IMR-90 (cell line): ENCODE measurements at regions not wholly inside any gene's neighbourhood (a gene's known extent, or its start where the extent isn't known, plus 50 kb on each side); places are given as distances from the start of the nearest gene placed in this dataset.

Experiments
- ATAC-seq: fragments of 200-7000 bp; cut with Tn5 transposase; 2 replicates; pipeline ENCODE4 v1.9.1; 2020; ENCODE audit warnings: low read depth, mild to moderate bottlenecking, moderate library complexity
- BruUV-seq: library from RNA; stranded (reverse); fragments of 400-500 nt; replicated peaks from 2 replicates; lab custom pipeline; 2021; lab: Mats Ljungman, UMichigan
- CTCF ChIA-PET: fragments of 300-600 bp; formaldehyde crosslinking; extraction: SDS; loops from one replicate; lab custom pipeline; 2021; ENCODE audit warnings: antibody characterized with exemption; lab: Yijun Ruan, JAX
- POLR2A ChIA-PET: fragments of 300-600 bp; sonication (Branson Sonifier 250); formaldehyde crosslinking; loops from one replicate; lab custom pipeline; 2022; ENCODE audit warnings: antibody characterized with exemption; ENCODE audit not compliant: unreplicated experiment; lab: Charles Lee
- DNase-seq: peaks from one replicate; pipeline ENCODE4 v3.0.0; 2013
- H2AFZ ChIP-seq: replicated peaks from 2 replicates; pipeline ENCODE3; 2013; ENCODE audit warnings: low read length, mild to moderate bottlenecking; ENCODE audit not compliant: poor library complexity
- H2AK5ac ChIP-seq: 2 replicates; pipeline ENCODE4 v1.6.1; 2013; ENCODE audit warnings: low read depth, low read length, inconsistent platforms
- H2AK9ac ChIP-seq: replicated peaks from 2 replicates; pipeline ENCODE3; 2013; ENCODE audit warnings: mild to moderate bottlenecking, low read depth, low read length, moderate library complexity; ENCODE audit not compliant: poor library complexity
- H2BK120ac ChIP-seq: 2 replicates; pipeline ENCODE4 v1.6.1; 2013; ENCODE audit warnings: low read depth, low read length, inconsistent platforms
- H2BK15ac ChIP-seq: 3 replicates; pipeline ENCODE4 v1.6.1; 2013; ENCODE audit warnings: low read depth, low read length, inconsistent platforms
- H2BK20ac ChIP-seq: 2 replicates; pipeline ENCODE4 v1.6.1; 2013; ENCODE audit warnings: low read depth, mild to moderate bottlenecking, inconsistent platforms, low read length, moderate library complexity
- H2BK5ac ChIP-seq: 2 replicates; pipeline ENCODE4 v1.6.1; 2013; ENCODE audit warnings: mild to moderate bottlenecking, low read depth, low read length, inconsistent platforms; ENCODE audit not compliant: poor library complexity, severe bottlenecking
- H3K14ac ChIP-seq: replicated peaks from 2 replicates; pipeline ENCODE4 v1.6.1; 2013; ENCODE audit warnings: low read depth, low read length, inconsistent platforms
- H3K18ac ChIP-seq: 2 replicates; pipeline ENCODE4 v1.6.1; 2013; ENCODE audit warnings: low read depth, low read length, control low read depth
- H3K23ac ChIP-seq: 2 replicates; pipeline ENCODE4 v1.6.1; 2013; ENCODE audit warnings: low read depth, low read length, inconsistent platforms
- H3K27ac ChIP-seq: 2 replicates; pipeline ENCODE4 v1.5.1; 2013; ENCODE audit warnings: mild to moderate bottlenecking, control low read depth, low read length; ENCODE audit not compliant: insufficient read depth
- H3K27me3 ChIP-seq: 2 replicates; pipeline ENCODE4 v1.6.1; 2013; ENCODE audit warnings: low read length; ENCODE audit not compliant: control insufficient read depth, insufficient read depth
- H3K36me3 ChIP-seq: 2 replicates; pipeline ENCODE4 v1.6.1; 2013; ENCODE audit warnings: low read length, mixed read lengths; ENCODE audit not compliant: control insufficient read depth, insufficient read depth
- H3K4ac ChIP-seq: 2 replicates; pipeline ENCODE4 v1.6.1; 2013; ENCODE audit warnings: low read depth, low read length, inconsistent platforms
- H3K4me1 ChIP-seq: 2 replicates; pipeline ENCODE4 v1.6.1; 2013; ENCODE audit warnings: low read length, mixed read lengths; ENCODE audit not compliant: control insufficient read depth, insufficient read depth
- H3K4me2 ChIP-seq: 2 replicates; pipeline ENCODE4 v1.6.1; 2013; ENCODE audit warnings: low read depth, mild to moderate bottlenecking, control low read depth, low read length, moderate library complexity
- H3K4me3 ChIP-seq: 2 replicates; pipeline ENCODE4 v1.5.1; 2013; ENCODE audit warnings: low read depth, mild to moderate bottlenecking, control low read depth, low read length, moderate library complexity; ENCODE audit not compliant: insufficient read depth
- H3K56ac ChIP-seq: 2 replicates; pipeline ENCODE4 v1.6.1; 2013; ENCODE audit warnings: low read length, inconsistent platforms; ENCODE audit not compliant: insufficient read depth; ENCODE audit errors: extremely low read depth
- H3K79me1 ChIP-seq, 2 experiments: 2 replicates each; pipeline ENCODE4 v1.6.1; 2013; ENCODE audit warnings: low read length in 2 of 2, inconsistent platforms in 1 of 2, low read depth in 1 of 2
- H3K9ac ChIP-seq: 2 replicates; pipeline ENCODE4 v1.6.1; 2013; ENCODE audit warnings: low read depth, low read length, control low read depth
- H3K9me1 ChIP-seq: 2 replicates; pipeline ENCODE4 v1.6.1; 2013; ENCODE audit warnings: low read length, inconsistent platforms; ENCODE audit not compliant: insufficient read depth
- H3K9me3 ChIP-seq: 2 replicates; pipeline ENCODE4 v1.6.1; 2013; ENCODE audit warnings: low read length; ENCODE audit not compliant: control insufficient read depth, insufficient read depth
- H4K20me1 ChIP-seq: 2 replicates; pipeline ENCODE4 v1.6.1; 2013; ENCODE audit warnings: low read length, inconsistent platforms; ENCODE audit not compliant: insufficient read depth
- H4K5ac ChIP-seq: 2 replicates; pipeline ENCODE4 v1.6.1; 2013; ENCODE audit warnings: mild to moderate bottlenecking, low read depth, low read length, control low read depth
- H4K8ac ChIP-seq, 2 experiments: 2 replicates each; pipeline ENCODE4 v1.6.1; 2013; ENCODE audit warnings: low read depth in 2 of 2, low read length in 2 of 2, control low read depth in 1 of 2, inconsistent platforms in 1 of 2
- H4K91ac ChIP-seq: 2 replicates; pipeline ENCODE4 v1.6.1; 2013; ENCODE audit warnings: low read depth, low read length, inconsistent platforms; ENCODE audit not compliant: insufficient read depth
- MXI1 ChIP-seq: IDR thresholded peaks from 2 replicates; pipeline ENCODE4 v1.6.1; 2012; ENCODE audit warnings: low read depth, mild to moderate bottlenecking, low read length, moderate library complexity, borderline replicate concordance
- NFE2L2 ChIP-seq: fragments of 150-350 bp; IDR thresholded peaks from 2 replicates; pipeline ENCODE4 v1.6.1; 2016; ENCODE audit warnings: low read depth, mild to moderate bottlenecking, low read length
- POLR2A ChIP-seq: IDR thresholded peaks from 2 replicates; pipeline ENCODE4 v1.6.1; 2012; ENCODE audit warnings: mild to moderate bottlenecking, low read depth, low read length
- WGBS, 2 experiments: methylation state at CpG; one replicate each; pipeline versions ENCODE4 v1.1.5 to v1.1.7; 2013; ENCODE audit warnings: missing lambda C conversion rate in 2 of 2; ENCODE audit not compliant: insufficient read length in 1 of 2; ENCODE audit errors: extremely low coverage in 2 of 2; 5-methylcytosine and 5-hydroxymethylcytosine counted together
- dilution Hi-C: fragments of 300-500 bp; cut with HindIII; formaldehyde crosslinking; loops from one replicate; pipeline ENCODE4 v1.14.3; 2018; ENCODE audit warnings: low sequenced_read_pairs; ENCODE audit not compliant: unreplicated experiment
- in situ Hi-C: fragments of 300-500 bp; cut with MboI; formaldehyde crosslinking; loops from 3 replicates; pipeline ENCODE4 v1.14.3; 2019; ENCODE audit warnings: low sequenced_read_pairs, inconsistent platforms, mixed read lengths
- intact Hi-C: fragments of 100-400 bp; cut with micrococcal nuclease; formaldehyde crosslinking; loops from 2 replicates; pipeline ENCODE4 v1.10.0; 2022
- TF ChIP-seq, protein P1 (sequence below): fragments of 150-350 bp; IDR thresholded peaks from 2 replicates; pipeline ENCODE4 v1.6.1; 2016; ENCODE audit warnings: low read depth, mild to moderate bottlenecking, low read length, moderate library complexity, borderline replicate concordance

DNA sequence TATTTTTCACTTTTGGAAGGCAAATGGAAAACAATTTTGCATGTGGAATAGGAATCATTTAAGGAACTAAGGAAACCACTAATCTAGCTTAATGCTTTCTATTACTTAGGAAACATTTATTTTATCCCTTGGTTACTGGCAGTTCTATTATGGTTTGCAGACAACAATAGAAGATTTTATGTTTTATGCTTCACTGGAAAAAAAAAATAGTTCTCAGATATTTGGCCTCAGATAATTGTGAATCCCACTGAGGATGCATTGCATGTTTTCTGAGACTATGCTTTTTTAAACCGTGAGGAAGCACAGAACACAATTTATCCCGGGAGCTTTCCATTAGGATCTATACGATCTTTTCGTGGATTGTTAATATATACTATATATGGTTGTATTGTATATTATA, 356.9 kb downstream of the CSNK1G3 start:
- Histone ChIP-seq H3K9me3 (no peaks in the 10 kb centered on the region), H3K9ac (no peak overlapping the region), H3K36me3 (no peaks in the 10 kb centered on the region), H3K56ac (no peak overlapping the region), H4K91ac (no peak overlapping the region), H4K20me1 (no peaks in the 10 kb centered on the region), H3K4ac (no peak overlapping the region), H3K9me1 (no peaks in the 10 kb centered on the region), H2AK9ac (no peak overlapping the region), H4K8ac (no peak overlapping the region), H2AFZ (no peak overlapping the region), H3K23ac (no peak overlapping the region), H2BK5ac (no peak overlapping the region), H3K79me1 (no peaks in the 10 kb centered on the region), H2AK5ac (no peak overlapping the region), H2BK120ac (no peak overlapping the region), H4K5ac (no peak overlapping the region), H3K18ac (no peak overlapping the region), H3K14ac (no peak overlapping the region), H2BK15ac (no peak overlapping the region), H3K4me2 (no peak overlapping the region), H2BK20ac (no peak overlapping the region), H3K27me3 (no peaks in the 10 kb centered on the region), H3K27ac (no peak overlapping the region), H3K4me1 (no peaks in the 10 kb centered on the region), H3K4me3 (no peak overlapping the region)
- TF ChIP-seq POLR2A = no peak
- TF ChIP-seq, protein P1, sequence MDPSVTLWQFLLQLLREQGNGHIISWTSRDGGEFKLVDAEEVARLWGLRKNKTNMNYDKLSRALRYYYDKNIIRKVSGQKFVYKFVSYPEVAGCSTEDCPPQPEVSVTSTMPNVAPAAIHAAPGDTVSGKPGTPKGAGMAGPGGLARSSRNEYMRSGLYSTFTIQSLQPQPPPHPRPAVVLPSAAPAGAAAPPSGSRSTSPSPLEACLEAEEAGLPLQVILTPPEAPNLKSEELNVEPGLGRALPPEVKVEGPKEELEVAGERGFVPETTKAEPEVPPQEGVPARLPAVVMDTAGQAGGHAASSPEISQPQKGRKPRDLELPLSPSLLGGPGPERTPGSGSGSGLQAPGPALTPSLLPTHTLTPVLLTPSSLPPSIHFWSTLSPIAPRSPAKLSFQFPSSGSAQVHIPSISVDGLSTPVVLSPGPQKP = no peak
- TF ChIP-seq NFE2L2 = no peak
- no peak for TF ChIP-seq MXI1
- ChIA-PET POLR2A (no interaction called here), CTCF (interaction anchor here (0.9 kb wide), 1 partner anchor 14 kb away, joined by 3 read pairs; no protein-coding TSS in a partner anchor)
- WGBS, 2 experiments = no CpG with 5 or more reads among the region's 4 CpGs
- dilution Hi-C loops (no loop called here), in situ Hi-C loops (no loop called here), intact Hi-C loops (no loop called here)
- BruUV-seq = no TSS peak
- DNase-seq = no peak
- no peak for ATAC-seq
